ENCODE measurements at regions not wholly inside any gene's neighbourhood (a gene's known extent, or its start where the extent isn't known, plus 50 kb on each side); places are given as distances from the start of the nearest gene placed in this dataset.

GRCh38 chr22:48531761-48532435 is 1295.8 kb downstream of the BRD1 start:
- no peak for DNase-seq

GRCh38 chr22:48531108-48531507 is 1296.6 kb downstream of the BRD1 start:
- no peak for DNase-seq

- no peak for DNase-seq
These were observed 1297.0 kb downstream of the BRD1 start for GRCh38 chr22:48530666-48531065.

GRCh38 chr22:48528221-48528915 is 1299.3 kb downstream of the BRD1 start:
- DNase-seq, result no peak

GRCh38 chr22:48523761-48524160 is 1303.9 kb downstream of the BRD1 start:
- no peak for DNase-seq

- DNase-seq, result no peak
These were observed 1304.6 kb downstream of the BRD1 start for GRCh38 chr22:48523091-48523490.

GRCh38 chr22:48522271-48522670 is 1305.4 kb downstream of the BRD1 start:
- no peak for DNase-seq

- no peak for DNase-seq
These were observed 1306.6 kb downstream of the BRD1 start for GRCh38 chr22:48520884-48521588.

- DNase-seq, result no peak
These were observed 1307.5 kb downstream of the BRD1 start for GRCh38 chr22:48520207-48520606.

- no peak for DNase-seq
These were observed 1310.3 kb downstream of the BRD1 start for GRCh38 chr22:48517039-48518030.

- no peak for DNase-seq
These were observed 1311.1 kb downstream of the BRD1 start for GRCh38 chr22:48516571-48516970.

- no peak for DNase-seq
These were observed 1312.0 kb downstream of the BRD1 start for GRCh38 chr22:48515571-48516200.

GRCh38 chr22:48513929-48514328 is 1313.7 kb downstream of the BRD1 start:
- DNase-seq, result no peak

- DNase-seq, result no peak
These were observed 1314.2 kb downstream of the BRD1 start for GRCh38 chr22:48513446-48513845.

- no peak for DNase-seq
These were observed 1315.8 kb downstream of the BRD1 start for GRCh38 chr22:48511781-48512327.

GRCh38 chr22:48511211-48511610 is 1316.5 kb downstream of the BRD1 start:
- no peak for DNase-seq

GRCh38 chr22:48510599-48510998 is 1317.1 kb downstream of the BRD1 start:
- DNase-seq, result no peak

- DNase-seq, result no peak
These were observed 1319.9 kb downstream of the BRD1 start for GRCh38 chr22:48507595-48508350.

- no peak for DNase-seq
These were observed 1320.5 kb downstream of the BRD1 start for GRCh38 chr22:48507171-48507570.

GRCh38 chr22:48506506-48507145 is 1321.0 kb downstream of the BRD1 start:
- no peak for DNase-seq

- no peak for DNase-seq
These were observed 1321.8 kb downstream of the BRD1 start for GRCh38 chr22:48505891-48506290.
